ENCODE measurements at regions not wholly inside any gene's neighbourhood (a gene's known extent, or its start where the extent isn't known, plus 50 kb on each side); places are given as distances from the start of the nearest gene placed in this dataset.

DNA sequence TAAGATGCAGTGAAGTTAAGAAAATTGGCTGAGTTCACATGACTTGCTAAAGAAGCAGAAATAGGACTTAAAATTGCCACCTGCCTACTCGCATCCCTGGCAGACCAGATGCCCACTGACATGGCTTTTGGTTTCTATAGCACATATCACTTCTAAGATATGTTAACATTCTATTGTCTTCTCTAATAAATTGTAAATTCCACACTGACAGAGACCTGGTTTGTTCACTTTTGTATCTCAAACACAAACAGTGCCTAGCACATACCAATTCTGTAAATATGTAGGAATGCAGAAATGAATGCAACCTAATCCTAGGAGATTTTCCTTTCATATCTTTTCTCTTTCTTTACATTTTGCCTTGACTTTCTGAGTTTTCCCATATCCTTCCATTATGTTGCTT, 1047.6 kb downstream of the AACS start:
- H3K9ac ChIP-seq (ENCODE audit: low read length): no peak overlapping the region
- no peak overlapping the region for H3K4me2 ChIP-seq (ENCODE audit: low read length)
- no peak for TF ChIP-seq TAF1 (IDR thresholded peaks at IDR 0.05; ENCODE audit: low read depth)
- no peak for TF ChIP-seq EP300 (conservative IDR thresholded peaks at IDR 0.05; ENCODE audit: poor library complexity, severe bottlenecking)
- no peaks in the 10 kb centered on the region for H3K9me3 ChIP-seq (ENCODE audit: low read length)
- H2AFZ ChIP-seq (ENCODE audit: low read depth, low read length): no peak overlapping the region
- peaks cover 2% of the 10 kb centered on the region for H3K27me3 ChIP-seq (ENCODE audit: insufficient read depth, low read depth, low read length)
- no peaks in the 10 kb centered on the region for H3K9me2 ChIP-seq (ENCODE audit: insufficient read depth, low read length)
- H3K4me3 ChIP-seq (ENCODE audit: low read length): no peak overlapping the region
- no peak overlapping the region for H3K27ac ChIP-seq (ENCODE audit: low read length)
- H3K36me3 ChIP-seq (ENCODE audit: insufficient read depth, low read length): no peaks in the 10 kb centered on the region
- no peaks in the 10 kb centered on the region for H3F3A ChIP-seq (ENCODE audit: insufficient read depth, low read length, poor library complexity, severe bottlenecking)
- no peaks in the 10 kb centered on the region for H3K79me2 ChIP-seq (replicated peaks; ENCODE audit: insufficient read depth, low read length)
- H4K20me1 ChIP-seq (ENCODE audit: insufficient read depth): no peaks in the 10 kb centered on the region

DNA sequence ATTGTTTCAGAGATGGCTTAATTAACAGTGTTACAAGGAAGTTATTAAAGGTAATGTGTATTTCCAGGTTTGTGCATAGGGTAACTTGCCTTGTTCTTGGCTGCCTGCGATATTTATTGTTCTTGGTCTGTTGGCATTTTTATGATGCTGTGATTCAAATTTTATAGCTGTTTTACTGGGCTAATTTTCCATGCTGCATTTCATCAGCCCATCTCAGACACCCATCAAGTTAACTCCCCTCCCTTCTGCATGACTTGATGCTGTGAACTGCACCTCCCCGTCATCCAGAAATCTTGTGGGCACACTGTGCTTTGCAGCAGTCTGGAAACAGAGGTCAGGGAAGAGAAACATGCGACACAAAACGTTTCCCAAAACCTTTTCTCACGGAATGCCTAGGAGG, 1049.2 kb downstream of the AACS start:
- H3K9me3 ChIP-seq (ENCODE audit: low read length): no peaks in the 10 kb centered on the region
- no peak overlapping the region for H2AFZ ChIP-seq (ENCODE audit: low read depth, low read length)
- H4K20me1 ChIP-seq (ENCODE audit: insufficient read depth): no peaks in the 10 kb centered on the region
- no peaks in the 10 kb centered on the region for H3K36me3 ChIP-seq (ENCODE audit: insufficient read depth, low read length)
- no peaks in the 10 kb centered on the region for H3K9me2 ChIP-seq (ENCODE audit: insufficient read depth, low read length)
- H3K4me3 ChIP-seq (ENCODE audit: low read length): no peak overlapping the region
- H3K79me2 ChIP-seq (replicated peaks; ENCODE audit: insufficient read depth, low read length): no peaks in the 10 kb centered on the region
- H3K9ac ChIP-seq (ENCODE audit: low read length): no peak overlapping the region
- no peak for TF ChIP-seq MXI1 (conservative IDR thresholded peaks at IDR 0.05; ENCODE audit: poor library complexity, severe bottlenecking)
- no peak for TF ChIP-seq EP300 (conservative IDR thresholded peaks at IDR 0.05; ENCODE audit: poor library complexity, severe bottlenecking)
- TF ChIP-seq TAF1 (IDR thresholded peaks at IDR 0.05; ENCODE audit: low read depth): no peak
- TF ChIP-seq SMC3 (conservative IDR thresholded peaks at IDR 0.05; ENCODE audit: poor library complexity): no peak
- TF ChIP-seq RAD21 (conservative IDR thresholded peaks at IDR 0.05): no peak
- no peak for TF ChIP-seq REST (IDR thresholded peaks at IDR 0.05; ENCODE audit: borderline replicate concordance)
- TF ChIP-seq, protein P1, sequence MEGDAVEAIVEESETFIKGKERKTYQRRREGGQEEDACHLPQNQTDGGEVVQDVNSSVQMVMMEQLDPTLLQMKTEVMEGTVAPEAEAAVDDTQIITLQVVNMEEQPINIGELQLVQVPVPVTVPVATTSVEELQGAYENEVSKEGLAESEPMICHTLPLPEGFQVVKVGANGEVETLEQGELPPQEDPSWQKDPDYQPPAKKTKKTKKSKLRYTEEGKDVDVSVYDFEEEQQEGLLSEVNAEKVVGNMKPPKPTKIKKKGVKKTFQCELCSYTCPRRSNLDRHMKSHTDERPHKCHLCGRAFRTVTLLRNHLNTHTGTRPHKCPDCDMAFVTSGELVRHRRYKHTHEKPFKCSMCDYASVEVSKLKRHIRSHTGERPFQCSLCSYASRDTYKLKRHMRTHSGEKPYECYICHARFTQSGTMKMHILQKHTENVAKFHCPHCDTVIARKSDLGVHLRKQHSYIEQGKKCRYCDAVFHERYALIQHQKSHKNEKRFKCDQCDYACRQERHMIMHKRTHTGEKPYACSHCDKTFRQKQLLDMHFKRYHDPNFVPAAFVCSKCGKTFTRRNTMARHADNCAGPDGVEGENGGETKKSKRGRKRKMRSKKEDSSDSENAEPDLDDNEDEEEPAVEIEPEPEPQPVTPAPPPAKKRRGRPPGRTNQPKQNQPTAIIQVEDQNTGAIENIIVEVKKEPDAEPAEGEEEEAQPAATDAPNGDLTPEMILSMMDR (IDR thresholded peaks at IDR 0.05; ENCODE audit: poor library complexity, severe bottlenecking): no peak
- TF ChIP-seq EZH2 (IDR thresholded peaks at IDR 0.05; ENCODE audit: borderline replicate concordance, insufficient read depth, low read length, poor library complexity, severe bottlenecking): no peak
- no peak for TF ChIP-seq POLR2AphosphoS5 (IDR thresholded peaks at IDR 0.05)
- H3K27me3 ChIP-seq (ENCODE audit: insufficient read depth, low read depth, low read length): peaks cover 2% of the 10 kb centered on the region
- no peak overlapping the region for H3K4me2 ChIP-seq (ENCODE audit: low read length)
- no peaks in the 10 kb centered on the region for H3F3A ChIP-seq (ENCODE audit: insufficient read depth, low read length, poor library complexity, severe bottlenecking)
- H3K27ac ChIP-seq (ENCODE audit: low read length): no peak overlapping the region

- no peaks in the 10 kb centered on the region for H3K9me2 ChIP-seq (ENCODE audit: insufficient read depth, low read length)
- no peak overlapping the region for H3K4me2 ChIP-seq (ENCODE audit: low read length)
- no peak overlapping the region for H3K9ac ChIP-seq (ENCODE audit: low read length)
- H3K36me3 ChIP-seq (ENCODE audit: insufficient read depth, low read length): no peaks in the 10 kb centered on the region
- no peaks in the 10 kb centered on the region for H3K27me3 ChIP-seq (ENCODE audit: insufficient read depth, low read depth, low read length)
- TF ChIP-seq SMC3 (conservative IDR thresholded peaks at IDR 0.05; ENCODE audit: poor library complexity): no peak
- TF ChIP-seq POLR2AphosphoS5 (IDR thresholded peaks at IDR 0.05): no peak
- TF ChIP-seq, protein P1 (IDR thresholded peaks at IDR 0.05; ENCODE audit: poor library complexity, severe bottlenecking): no peak
- no peak for TF ChIP-seq RAD21 (conservative IDR thresholded peaks at IDR 0.05)
- TF ChIP-seq EP300 (conservative IDR thresholded peaks at IDR 0.05; ENCODE audit: poor library complexity, severe bottlenecking): no peak
- TF ChIP-seq TAF1 (IDR thresholded peaks at IDR 0.05; ENCODE audit: low read depth): no peak
- no peak for TF ChIP-seq MXI1 (conservative IDR thresholded peaks at IDR 0.05; ENCODE audit: poor library complexity, severe bottlenecking)
- TF ChIP-seq REST (IDR thresholded peaks at IDR 0.05; ENCODE audit: borderline replicate concordance): no peak
- no peak for TF ChIP-seq EZH2 (IDR thresholded peaks at IDR 0.05; ENCODE audit: borderline replicate concordance, insufficient read depth, low read length, poor library complexity, severe bottlenecking)
- H3F3A ChIP-seq (ENCODE audit: insufficient read depth, low read length, poor library complexity, severe bottlenecking): no peaks in the 10 kb centered on the region
- H2AFZ ChIP-seq (ENCODE audit: low read depth, low read length): no peak overlapping the region
- H4K20me1 ChIP-seq (ENCODE audit: insufficient read depth): no peaks in the 10 kb centered on the region
- no peak overlapping the region for H3K4me3 ChIP-seq (ENCODE audit: low read length)
- H3K79me2 ChIP-seq (replicated peaks; ENCODE audit: insufficient read depth, low read length): no peaks in the 10 kb centered on the region
- H3K27ac ChIP-seq (ENCODE audit: low read length): no peak overlapping the region
- no peaks in the 10 kb centered on the region for H3K9me3 ChIP-seq (ENCODE audit: low read length)
Observed at GRCh38 chr12:126117502-126117901, 1052.3 kb downstream of the AACS start.
